HT1080 (cell line): ENCODE measurements at regions not wholly inside any gene's neighbourhood (a gene's known extent, or its start where the extent isn't known, plus 50 kb on each side); places are given as distances from the start of the nearest gene placed in this dataset.
"Not testable (repeated sequence)": the region's sequence is repeated elsewhere in the genome, so short reads cannot be mapped to it uniquely, and the experiment has no call there.

Experiments used
- DNase-seq: peaks from one replicate; pipeline ENCODE4 v3.0.0-alpha.2; 2015; ENCODE audit warnings: low read depth

DNA sequence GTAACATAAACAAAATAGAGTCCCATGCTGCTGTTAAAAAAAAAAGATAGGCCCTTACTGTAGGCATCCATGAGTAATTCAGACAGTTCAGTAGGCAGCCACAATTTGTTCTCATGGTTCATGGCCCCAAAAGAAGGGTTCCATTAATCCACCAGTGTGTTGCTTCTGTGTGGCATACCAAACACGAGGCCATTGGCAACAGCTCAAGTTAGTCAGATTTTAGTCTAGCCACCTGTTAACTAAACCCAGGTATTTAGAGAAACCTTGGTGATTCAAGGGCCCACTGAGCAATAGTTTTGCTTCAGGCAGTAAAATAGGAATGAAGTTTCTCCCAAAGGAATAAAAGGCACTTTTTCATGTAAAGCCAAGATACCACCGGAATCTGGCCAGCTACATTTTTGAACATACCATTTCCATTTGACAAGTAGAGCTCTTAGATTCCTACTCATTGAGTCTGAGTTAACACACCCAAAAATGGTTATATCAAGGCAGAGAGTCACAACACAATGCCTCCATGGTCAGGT is 80.1 kb upstream of the SRD5A2 start:
- no peak for DNase-seq

DNA sequence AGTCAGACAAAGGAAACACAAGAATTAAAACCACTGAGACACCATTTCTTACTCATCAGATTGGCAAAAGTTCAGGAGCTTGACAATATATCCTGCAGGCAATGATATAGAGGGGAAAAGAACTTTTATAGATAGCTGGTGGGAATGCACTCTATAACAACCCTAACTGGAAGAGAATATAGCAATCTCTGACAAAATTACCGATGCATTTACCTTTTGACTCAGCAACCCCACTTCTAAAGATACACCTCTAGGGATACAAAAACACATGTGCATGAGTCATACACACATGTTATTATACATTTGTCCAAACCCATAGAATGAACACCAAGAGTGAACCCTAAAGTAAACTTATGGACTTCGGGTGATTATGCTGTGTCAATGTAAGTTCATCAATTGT is 79.4 kb upstream of the SRD5A2 start:
- DNase-seq: no peak

DNA sequence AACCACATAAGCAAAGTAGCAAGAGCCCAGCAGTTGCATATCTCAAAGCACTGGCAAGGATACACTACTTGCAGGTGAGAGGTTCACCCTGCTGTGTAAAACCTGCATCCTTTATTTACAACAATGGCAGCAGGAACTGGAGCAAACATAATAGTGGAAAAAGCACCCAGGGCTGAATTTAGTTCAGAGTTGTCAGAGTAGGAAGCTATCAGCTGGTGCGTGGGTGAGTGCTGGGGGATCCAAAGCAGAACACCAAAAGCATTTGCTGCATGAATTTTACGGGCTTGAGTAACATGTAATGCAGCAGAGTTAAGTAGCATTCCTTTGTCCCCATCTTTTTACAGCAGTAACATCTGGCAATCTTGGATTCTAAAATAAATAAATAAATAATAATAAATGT is 73.5 kb upstream of the SRD5A2 start:
- no peak for DNase-seq

DNA sequence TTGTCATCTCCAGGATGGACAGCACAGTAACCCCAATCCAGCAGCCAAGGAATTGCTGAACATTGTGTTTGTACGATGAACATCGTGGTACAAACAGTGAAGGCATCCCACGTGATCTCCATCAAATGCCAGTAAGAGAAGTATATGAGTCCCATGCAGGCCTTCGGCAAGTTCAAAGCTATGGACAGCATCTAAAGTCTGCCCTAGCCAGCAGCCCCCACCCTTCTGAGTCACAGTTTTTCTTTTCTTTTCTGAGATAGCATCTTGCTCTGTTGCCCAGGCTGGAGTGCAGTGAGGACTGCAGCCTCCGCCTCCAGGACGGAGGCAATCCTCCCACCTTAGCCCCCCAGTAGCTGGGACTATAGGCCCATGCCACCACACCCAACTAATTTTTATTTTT is 71.0 kb upstream of the SRD5A2 start:
- DNase-seq: no peak

DNA sequence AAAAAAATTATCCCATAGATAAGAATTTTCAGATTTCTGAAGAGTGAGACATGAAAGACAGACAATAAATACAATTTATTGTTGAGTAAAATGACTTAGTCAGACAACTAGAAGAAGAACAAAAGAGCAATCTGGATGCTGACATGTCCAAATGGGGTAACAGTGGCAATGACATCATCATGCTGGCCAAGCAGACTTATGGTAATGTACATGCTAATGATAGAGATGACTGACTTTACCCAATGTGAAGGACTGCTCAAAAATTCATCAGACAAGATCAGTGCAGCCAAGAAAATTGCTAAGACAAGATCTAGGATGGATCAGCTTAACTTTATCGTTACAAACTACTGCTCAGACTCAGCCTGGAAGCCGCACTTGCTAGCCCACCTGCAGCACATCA is 70.5 kb upstream of the SRD5A2 start:
- no peak for DNase-seq

DNA sequence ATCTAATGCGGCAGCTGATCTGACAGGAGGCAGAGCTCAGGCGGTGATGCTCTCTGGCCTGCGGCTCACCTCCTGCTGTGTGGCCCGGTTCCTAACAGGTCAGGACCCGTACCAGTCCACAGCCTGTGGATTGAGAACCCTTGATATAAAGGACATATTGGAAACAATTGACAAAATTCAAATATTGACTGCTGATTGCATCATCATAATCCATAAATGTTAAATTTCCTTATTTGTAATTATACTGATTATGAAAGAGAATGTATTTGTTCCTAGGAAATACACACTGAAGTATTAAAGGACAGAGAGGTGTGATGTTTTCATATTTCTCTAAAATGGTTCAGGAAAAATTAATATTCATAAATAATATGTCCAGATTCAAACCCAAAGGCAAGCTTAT is 63.8 kb upstream of the SRD5A2 start:
- no peak for DNase-seq

DNA sequence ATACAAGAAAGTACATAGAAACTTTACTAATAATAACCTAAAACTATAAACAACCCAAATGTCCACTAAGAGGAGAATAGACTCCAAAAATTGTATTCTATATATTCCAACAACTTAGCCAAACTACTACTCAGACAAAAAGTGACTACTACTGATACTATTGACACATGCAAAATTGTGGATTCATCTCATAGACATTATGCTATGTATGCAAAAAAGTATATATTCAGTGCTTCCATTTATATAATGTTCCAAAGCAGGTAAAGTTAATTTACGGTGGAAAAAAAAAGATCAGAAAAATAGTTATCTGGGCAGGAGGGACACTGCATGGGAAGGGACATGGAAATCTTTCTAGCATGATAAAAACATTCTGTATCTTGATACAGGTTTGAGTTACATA is 62.0 kb upstream of the SRD5A2 start:
- DNase-seq: no peak

DNA sequence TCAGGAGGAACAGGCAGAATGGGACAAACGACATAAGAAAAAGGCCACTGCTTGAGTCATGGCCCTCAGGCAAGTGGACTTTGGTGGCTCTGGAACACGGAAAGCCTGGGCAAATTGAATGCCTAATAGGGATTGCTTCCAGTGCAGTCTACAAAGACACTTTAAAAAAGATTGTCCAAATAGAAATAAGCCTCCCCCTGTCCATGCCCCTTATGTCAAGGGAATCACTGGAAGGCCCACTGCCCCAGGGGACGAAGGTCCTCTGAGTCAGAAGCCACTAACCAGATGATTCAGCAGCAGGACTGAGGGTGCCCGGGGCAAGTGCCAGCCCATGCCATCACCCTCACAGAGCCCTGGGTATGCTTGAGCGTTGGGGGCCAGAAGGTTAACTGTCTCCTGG is 51.5 kb upstream of the SRD5A2 start:
- not testable (repeated sequence) for DNase-seq
